ENCODE measurements at regions not wholly inside any gene's neighbourhood (a gene's known extent, or its start where the extent isn't known, plus 50 kb on each side); places are given as distances from the start of the nearest gene placed in this dataset.

DNA sequence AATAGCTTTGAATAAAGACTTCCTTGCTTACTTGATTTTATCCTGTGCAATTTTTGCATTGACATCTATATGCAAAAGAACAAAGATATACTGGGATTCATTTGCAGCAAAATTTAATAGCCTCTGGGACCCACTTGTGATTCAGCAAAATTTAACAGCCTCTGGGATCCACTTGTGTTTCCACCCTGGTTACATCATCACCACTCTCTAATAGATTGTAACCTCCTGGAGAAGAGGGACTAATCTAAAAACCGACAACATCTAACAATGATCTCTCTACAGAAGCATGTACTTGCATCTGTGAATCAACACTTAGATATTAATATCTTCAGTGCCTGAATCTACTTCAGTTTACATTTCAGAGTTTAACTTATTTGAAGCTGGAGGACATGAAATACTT, 202.0 kb upstream of the CPHXL start:
- H3K4me3 Mint-ChIP-seq: no peak overlapping the region
- peaks cover 24% of the 10 kb centered on the region for H3K9me3 Mint-ChIP-seq
- WGBS, 2 experiments (ENCODE audit: insufficient coverage in 1 of 2, insufficient read length in 1 of 2): 69% methylated on average over 1 of the region's 1 CpG; no CpG with 5 or more reads in 1 of the 2 experiments

DNA sequence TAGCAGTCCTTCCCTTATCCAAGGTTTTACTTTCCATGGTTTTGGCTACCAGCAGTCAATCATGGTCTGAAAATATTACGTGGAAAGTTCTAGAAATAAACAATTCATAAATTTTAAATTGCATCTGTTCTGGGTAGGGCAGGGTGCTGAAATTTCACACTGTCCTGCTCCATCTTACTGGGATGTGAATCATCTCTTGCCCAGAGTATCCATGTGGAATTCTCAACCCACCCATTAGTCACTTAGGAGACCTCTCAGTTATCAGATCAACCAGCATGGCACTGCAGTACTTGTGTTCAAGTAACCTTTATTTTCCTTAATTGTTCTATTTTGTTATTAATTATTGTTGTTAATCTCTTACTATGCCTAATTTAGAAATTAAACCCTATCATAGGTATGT, 202.8 kb upstream of the CPHXL start:
- peaks cover 24% of the 10 kb centered on the region for H3K9me3 Mint-ChIP-seq
- H3K36me3 ChIP-seq (ENCODE audit: control insufficient read depth, insufficient read depth, low read length): no peaks in the 10 kb centered on the region
- 82 to 100% methylated on average over 1 of the region's 1 CpG for WGBS, 2 experiments (ENCODE audit: insufficient coverage in 1 of 2, insufficient read length in 1 of 2)
- H3K4me3 ChIP-seq (ENCODE audit: low read length): no peak overlapping the region
- H3K27ac Mint-ChIP-seq: no peak overlapping the region
- no peak for DNase-seq
- H3K4me3 Mint-ChIP-seq: no peak overlapping the region
- no peaks in the 10 kb centered on the region for H3K4me1 ChIP-seq (ENCODE audit: control insufficient read depth, insufficient read depth, low read length)
- TF ChIP-seq, protein P1, sequence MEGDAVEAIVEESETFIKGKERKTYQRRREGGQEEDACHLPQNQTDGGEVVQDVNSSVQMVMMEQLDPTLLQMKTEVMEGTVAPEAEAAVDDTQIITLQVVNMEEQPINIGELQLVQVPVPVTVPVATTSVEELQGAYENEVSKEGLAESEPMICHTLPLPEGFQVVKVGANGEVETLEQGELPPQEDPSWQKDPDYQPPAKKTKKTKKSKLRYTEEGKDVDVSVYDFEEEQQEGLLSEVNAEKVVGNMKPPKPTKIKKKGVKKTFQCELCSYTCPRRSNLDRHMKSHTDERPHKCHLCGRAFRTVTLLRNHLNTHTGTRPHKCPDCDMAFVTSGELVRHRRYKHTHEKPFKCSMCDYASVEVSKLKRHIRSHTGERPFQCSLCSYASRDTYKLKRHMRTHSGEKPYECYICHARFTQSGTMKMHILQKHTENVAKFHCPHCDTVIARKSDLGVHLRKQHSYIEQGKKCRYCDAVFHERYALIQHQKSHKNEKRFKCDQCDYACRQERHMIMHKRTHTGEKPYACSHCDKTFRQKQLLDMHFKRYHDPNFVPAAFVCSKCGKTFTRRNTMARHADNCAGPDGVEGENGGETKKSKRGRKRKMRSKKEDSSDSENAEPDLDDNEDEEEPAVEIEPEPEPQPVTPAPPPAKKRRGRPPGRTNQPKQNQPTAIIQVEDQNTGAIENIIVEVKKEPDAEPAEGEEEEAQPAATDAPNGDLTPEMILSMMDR (conservative IDR thresholded peaks at IDR 0.05): no peak
- no peak overlapping the region for H3K9ac ChIP-seq (ENCODE audit: extremely low read depth, low read length, poor library complexity, severe bottlenecking)
- no peaks in the 10 kb centered on the region for H3K36me3 Mint-ChIP-seq (ENCODE audit: low read depth)
- H3K27me3 ChIP-seq (ENCODE audit: control insufficient read depth, insufficient read depth, low read length, poor library complexity, severe bottlenecking): peaks cover 28% of the 10 kb centered on the region
- H3K9me3 ChIP-seq (ENCODE audit: control insufficient read depth, low read length): peaks cover 23% of the 10 kb centered on the region
- H3K4me1 Mint-ChIP-seq: no peaks in the 10 kb centered on the region
- H3K27ac ChIP-seq (ENCODE audit: low read depth, low read length): no peak overlapping the region
- peaks cover 98% of the 10 kb centered on the region for H3K27me3 Mint-ChIP-seq (ENCODE audit: insufficient read depth)

More for the DNA sequence above, 202.0 kb upstream of the CPHXL start:
- no peak overlapping the region for H3K4me3 ChIP-seq (ENCODE audit: low read length)
- no peak overlapping the region for H3K27ac ChIP-seq (ENCODE audit: low read depth, low read length)
- TF ChIP-seq, protein P1 (conservative IDR thresholded peaks at IDR 0.05): no peak
- H3K27ac Mint-ChIP-seq: no peak overlapping the region
- H3K4me1 Mint-ChIP-seq: no peaks in the 10 kb centered on the region
- no peaks in the 10 kb centered on the region for H3K4me1 ChIP-seq (ENCODE audit: control insufficient read depth, insufficient read depth, low read length)
- peaks cover 23% of the 10 kb centered on the region for H3K9me3 ChIP-seq (ENCODE audit: control insufficient read depth, low read length)
- H3K27me3 Mint-ChIP-seq (ENCODE audit: insufficient read depth): peaks cover 99% of the 10 kb centered on the region
- H3K36me3 Mint-ChIP-seq (ENCODE audit: low read depth): no peaks in the 10 kb centered on the region
- H3K9ac ChIP-seq (ENCODE audit: extremely low read depth, low read length, poor library complexity, severe bottlenecking): no peak overlapping the region
- H3K27me3 ChIP-seq (ENCODE audit: control insufficient read depth, insufficient read depth, low read length, poor library complexity, severe bottlenecking): peaks cover 28% of the 10 kb centered on the region
- no peaks in the 10 kb centered on the region for H3K36me3 ChIP-seq (ENCODE audit: control insufficient read depth, insufficient read depth, low read length)
- DNase-seq: no peak

DNA sequence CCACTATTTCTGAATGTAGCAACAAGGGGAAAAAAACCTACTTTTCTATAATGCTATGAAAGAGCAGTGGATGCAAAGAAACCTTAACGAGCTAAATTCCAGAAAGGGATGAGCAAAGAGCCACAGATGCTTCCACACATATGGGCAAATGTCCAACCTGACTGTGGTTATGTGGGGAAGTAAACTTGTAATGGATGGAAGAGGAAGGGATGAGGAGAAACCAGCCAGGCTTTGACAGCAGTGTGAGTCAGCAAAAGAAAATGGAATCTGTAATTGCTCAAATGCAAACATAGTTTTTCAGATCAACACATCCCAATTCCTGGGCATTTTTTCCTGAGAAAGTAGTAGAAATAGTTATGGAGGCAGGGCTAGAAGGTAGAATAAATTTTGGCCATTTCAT, 204.8 kb upstream of the CPHXL start:
- DNase-seq: no peak
- peaks cover 98% of the 10 kb centered on the region for H3K27me3 Mint-ChIP-seq (ENCODE audit: insufficient read depth)
- no peak overlapping the region for H3K27ac Mint-ChIP-seq
- 71 to 80% methylated on average over 1 of the region's 1 CpG for WGBS, 2 experiments (ENCODE audit: insufficient coverage in 1 of 2, insufficient read length in 1 of 2)
- no peak overlapping the region for H3K9ac ChIP-seq (ENCODE audit: extremely low read depth, low read length, poor library complexity, severe bottlenecking)
- peaks cover 28% of the 10 kb centered on the region for H3K27me3 ChIP-seq (ENCODE audit: control insufficient read depth, insufficient read depth, low read length, poor library complexity, severe bottlenecking)
- H3K4me3 ChIP-seq (ENCODE audit: low read length): no peak overlapping the region
- no peak overlapping the region for H3K27ac ChIP-seq (ENCODE audit: low read depth, low read length)
- no peaks in the 10 kb centered on the region for H3K36me3 ChIP-seq (ENCODE audit: control insufficient read depth, insufficient read depth, low read length)
- TF ChIP-seq, protein P1 (conservative IDR thresholded peaks at IDR 0.05): no peak
- no peaks in the 10 kb centered on the region for H3K4me1 Mint-ChIP-seq
- H3K36me3 Mint-ChIP-seq (ENCODE audit: low read depth): no peaks in the 10 kb centered on the region
- no peaks in the 10 kb centered on the region for H3K4me1 ChIP-seq (ENCODE audit: control insufficient read depth, insufficient read depth, low read length)
- H3K9me3 ChIP-seq (ENCODE audit: control insufficient read depth, low read length): peaks cover 23% of the 10 kb centered on the region
- H3K4me3 Mint-ChIP-seq: no peak overlapping the region
- peaks cover 24% of the 10 kb centered on the region for H3K9me3 Mint-ChIP-seq
